ENCODE measurements at regions not wholly inside any gene's neighbourhood (a gene's known extent, or its start where the extent isn't known, plus 50 kb on each side); places are given as distances from the start of the nearest gene placed in this dataset.

GRCh38 chr17:55622547-55622946, 100.1 kb downstream of the TMEM100 start:
- 77 to 86% (median 81%) methylated on average over 3 of the region's 3 CpGs for WGBS, 5 donors
- DNase-seq = no peak
- no peaks in the 10 kb centered on the region for H3K9me3 ChIP-seq
- H3K36me3 ChIP-seq = no peaks in the 10 kb centered on the region
- no peak overlapping the region for H3K4me3 ChIP-seq
- peaks cover 0 to 8% (median 0%) of the 10 kb centered on the region in 6 donors for H3K4me1 ChIP-seq
- TF ChIP-seq POLR2AphosphoS5 (IDR thresholded peaks at IDR 0.05) (no peak), POLR2A (IDR thresholded peaks at IDR 0.05) (no peak), CTCF (IDR thresholded peaks at IDR 0.05 in 8 of 11, conservative IDR thresholded peaks at IDR 0.05 in 3 of 11) (no peak)
- intact Hi-C loops (cut with DNase I; ENCODE audit: low total_unique reads) = no loop called here
- no peak overlapping the region for H3K27ac ChIP-seq
- H3K27me3 ChIP-seq (replicated peaks in 1 of 7) = peaks cover 0 to 16% (median 0%) of the 10 kb centered on the region in 7 donors

- no peak for DNase-seq
- H3K4me3 ChIP-seq = no peak overlapping the region
- no peaks in the 10 kb centered on the region for H3K9me3 ChIP-seq
- TF ChIP-seq CTCF (IDR thresholded peaks at IDR 0.05 in 8 of 11, conservative IDR thresholded peaks at IDR 0.05 in 3 of 11) (no peak), POLR2A (IDR thresholded peaks at IDR 0.05) (no peak), POLR2AphosphoS5 (IDR thresholded peaks at IDR 0.05) (no peak)
- 83 to 96% (median 89%) methylated on average over 4 of the region's 4 CpGs for WGBS, 5 donors
- H3K4me1 ChIP-seq = peaks cover 0 to 8% (median 0%) of the 10 kb centered on the region in 6 donors
- intact Hi-C loops (cut with DNase I; ENCODE audit: low total_unique reads) = no loop called here
- no peaks in the 10 kb centered on the region for H3K36me3 ChIP-seq
- no peak overlapping the region for H3K27ac ChIP-seq
- H3K27me3 ChIP-seq (replicated peaks in 1 of 7) = peaks cover 0 to 20% (median 0%) of the 10 kb centered on the region in 7 donors
Observed at GRCh38 chr17:55620945-55621344, 101.7 kb downstream of the TMEM100 start.

- intact Hi-C loops (cut with DNase I; ENCODE audit: low total_unique reads) = no loop called here
- Histone ChIP-seq H3K27me3 (replicated peaks in 1 of 7) (peaks cover 0 to 20% (median 0%) of the 10 kb centered on the region in 7 donors), H3K27ac (no peak overlapping the region), H3K4me3 (no peak overlapping the region), H3K9me3 (no peaks in the 10 kb centered on the region), H3K4me1 (peaks cover 0 to 3% (median 0%) of the 10 kb centered on the region in 6 donors), H3K36me3 (no peaks in the 10 kb centered on the region)
- 60 to 79% (median 66%) methylated on average over 3 of the region's 3 CpGs for WGBS, 5 donors
- TF ChIP-seq POLR2AphosphoS5 (IDR thresholded peaks at IDR 0.05) (no peak), POLR2A (IDR thresholded peaks at IDR 0.05) (no peak), CTCF (IDR thresholded peaks at IDR 0.05 in 8 of 11, conservative IDR thresholded peaks at IDR 0.05 in 3 of 11) (no peak)
- no peak for DNase-seq
Observed at GRCh38 chr17:55620023-55620422, 102.6 kb downstream of the TMEM100 start.

- no peak for DNase-seq
- H3K36me3 ChIP-seq = no peaks in the 10 kb centered on the region
- no peak overlapping the region for H3K27ac ChIP-seq
- no peaks in the 10 kb centered on the region for H3K9me3 ChIP-seq
- intact Hi-C loops (cut with DNase I; ENCODE audit: low total_unique reads) = no loop called here
- WGBS, 5 donors = 90 to 98% (median 96%) methylated on average over 4 to 5 of the region's 5 CpGs
- TF ChIP-seq POLR2AphosphoS5 (IDR thresholded peaks at IDR 0.05) (no peak), POLR2A (IDR thresholded peaks at IDR 0.05) (no peak), CTCF (IDR thresholded peaks at IDR 0.05 in 8 of 11, conservative IDR thresholded peaks at IDR 0.05 in 3 of 11) (no peak)
- no peaks in the 10 kb centered on the region for H3K4me1 ChIP-seq
- H3K27me3 ChIP-seq (replicated peaks in 1 of 7) = peaks cover 0 to 20% (median 0%) of the 10 kb centered on the region in 7 donors
- no peak overlapping the region for H3K4me3 ChIP-seq
Observed at GRCh38 chr17:55617441-55617840, 105.2 kb downstream of the TMEM100 start.

All from spleen (tissue), 11 donors.